DND-41 (cell line): ENCODE measurements at regions not wholly inside any gene's neighbourhood (a gene's known extent, or its start where the extent isn't known, plus 50 kb on each side); places are given as distances from the start of the nearest gene placed in this dataset.

Experiments used
- EZH2 ChIP-seq: IDR thresholded peaks from 3 replicates; pipeline ENCODE4 v1.6.1; 2012; ENCODE audit warnings: borderline replicate concordance, low read depth, mild to moderate bottlenecking, moderate library complexity, low read length, inconsistent platforms; ENCODE audit not compliant: severe bottlenecking
- TF ChIP-seq, protein P1 (sequence below): IDR thresholded peaks from 2 replicates; pipeline ENCODE4 v1.5.1; 2012; ENCODE audit warnings: borderline replicate concordance, low read length, moderate library complexity, mild to moderate bottlenecking; ENCODE audit not compliant: poor library complexity, severe bottlenecking; ENCODE audit errors: extremely low read depth

DNA sequence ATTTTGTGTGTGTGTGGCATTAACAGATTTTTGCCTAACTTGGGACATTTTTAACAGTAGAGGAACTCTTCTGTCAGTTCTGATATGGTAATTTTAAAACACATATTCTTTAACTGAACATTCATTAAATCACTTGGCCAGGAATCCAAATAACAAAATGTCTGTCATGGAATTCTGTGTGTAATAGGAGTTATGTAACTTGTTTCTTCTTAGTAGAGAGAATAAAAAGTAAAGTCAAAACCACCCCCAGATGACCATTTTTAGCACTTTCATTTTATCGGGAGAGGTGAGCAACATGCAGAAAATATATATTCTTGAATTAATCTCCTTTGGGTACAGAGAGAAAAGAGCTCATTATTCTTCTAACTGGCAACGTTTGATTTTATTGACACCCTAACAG lies 1740.3 kb downstream of the STIM2 start:
- TF ChIP-seq, protein P1, sequence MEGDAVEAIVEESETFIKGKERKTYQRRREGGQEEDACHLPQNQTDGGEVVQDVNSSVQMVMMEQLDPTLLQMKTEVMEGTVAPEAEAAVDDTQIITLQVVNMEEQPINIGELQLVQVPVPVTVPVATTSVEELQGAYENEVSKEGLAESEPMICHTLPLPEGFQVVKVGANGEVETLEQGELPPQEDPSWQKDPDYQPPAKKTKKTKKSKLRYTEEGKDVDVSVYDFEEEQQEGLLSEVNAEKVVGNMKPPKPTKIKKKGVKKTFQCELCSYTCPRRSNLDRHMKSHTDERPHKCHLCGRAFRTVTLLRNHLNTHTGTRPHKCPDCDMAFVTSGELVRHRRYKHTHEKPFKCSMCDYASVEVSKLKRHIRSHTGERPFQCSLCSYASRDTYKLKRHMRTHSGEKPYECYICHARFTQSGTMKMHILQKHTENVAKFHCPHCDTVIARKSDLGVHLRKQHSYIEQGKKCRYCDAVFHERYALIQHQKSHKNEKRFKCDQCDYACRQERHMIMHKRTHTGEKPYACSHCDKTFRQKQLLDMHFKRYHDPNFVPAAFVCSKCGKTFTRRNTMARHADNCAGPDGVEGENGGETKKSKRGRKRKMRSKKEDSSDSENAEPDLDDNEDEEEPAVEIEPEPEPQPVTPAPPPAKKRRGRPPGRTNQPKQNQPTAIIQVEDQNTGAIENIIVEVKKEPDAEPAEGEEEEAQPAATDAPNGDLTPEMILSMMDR: no peak
- no peak for TF ChIP-seq EZH2
